HepG2 (cell line): ENCODE measurements at regions not wholly inside any gene's neighbourhood (a gene's known extent, or its start where the extent isn't known, plus 50 kb on each side); places are given as distances from the start of the nearest gene placed in this dataset.

Experiments
- ATAC-seq: fragments of 200-7000 bp; cut with Tn5 transposase; 3 replicates; pipeline ENCODE4 v1.9.1; 2020; ENCODE audit warnings: mild to moderate bottlenecking, moderate library complexity
- BruUV-seq: library from RNA; stranded (reverse); fragments of 400-500 nt; replicated peaks from 2 replicates; lab custom pipeline; 2021; lab: Mats Ljungman, UMichigan
- CTCF ChIA-PET: fragments of 300-600 bp; formaldehyde crosslinking; extraction: SDS; loops from one replicate; lab custom pipeline; 2021; ENCODE audit warnings: low total read pairs, inconsistent platforms, low intra/inter-chr PET ratio; lab: Yijun Ruan, JAX
- POLR2A ChIA-PET: fragments of 350-600 bp; sonication (Branson Sonifier 250); formaldehyde crosslinking; loops from one replicate; lab custom pipeline; 2020; ENCODE audit warnings: antibody characterized with exemption, inconsistent platforms; lab: Yijun Ruan, JAX
- DNase-seq: peaks from one replicate; pipeline ENCODE4 v3.0.0-alpha.2; 2015; ENCODE audit warnings: low spot score
- FAIRE-seq: peaks from 3 replicates; lab custom pipeline; 2011; peaks lifted over from hg19 to GRCh38; lab: Jason Lieb, UNC
- H2AFZ ChIP-seq: one replicate; pipeline ENCODE4 v1.6.1; 2011; ENCODE audit warnings: low read length, inconsistent platforms
- H3K27ac ChIP-seq: fragments of 300-600 bp; 3 replicates; pipeline ENCODE4 v1.8.0; 2011; ENCODE audit warnings: mixed run types, mild to moderate bottlenecking, mixed read lengths, low read length, inconsistent platforms; ENCODE audit not compliant: insufficient read depth; ENCODE audit errors: extremely low read length
- H3K27me3 ChIP-seq, 2 experiments: fragments of 200-600 bp in 1 of 2; 2 replicates in 1 of 2; 3 replicates in 1 of 2; pipeline versions ENCODE4 v1.6.0 to v1.8.0; 2011; ENCODE audit warnings: low read length in 2 of 2, mild to moderate bottlenecking in 2 of 2, moderate library complexity in 2 of 2, inconsistent platforms in 1 of 2; ENCODE audit not compliant: insufficient read depth in 2 of 2, control insufficient read depth in 1 of 2
- H3K36me3 ChIP-seq, 2 experiments: fragments of 200-600 bp in 1 of 2; replicated peaks in 1 of 2; 2 replicates in 1 of 2; 3 replicates in 1 of 2; pipeline versions ENCODE4 v1.5.1 to v1.8.0; 2011; ENCODE audit warnings: low read length in 2 of 2, inconsistent platforms in 1 of 2; ENCODE audit not compliant: insufficient read depth in 2 of 2, control insufficient read depth in 1 of 2
- H3K4me1 ChIP-seq: 2 replicates; pipeline ENCODE4 v1.5.1; 2012; ENCODE audit warnings: low read length, inconsistent platforms; ENCODE audit not compliant: insufficient read depth
- H3K4me2 ChIP-seq: 2 replicates; pipeline ENCODE4 v1.6.0; 2011; ENCODE audit warnings: low read depth, low read length, inconsistent platforms
- H3K4me3 ChIP-seq, 3 experiments: fragments of 200-600 bp in 1 of 3; sonication (generic), shearing (Covaris generic) in 1 of 3; replicated peaks in 1 of 3; 2 replicates each; pipeline ENCODE4 v1.5.1; 2011 to 2016; ENCODE audit warnings: low read length in 3 of 3, inconsistent platforms in 2 of 3, low read depth in 2 of 3, mild to moderate bottlenecking in 2 of 3, control low read depth in 1 of 3, mixed read lengths in 1 of 3; ENCODE audit not compliant: insufficient read depth in 1 of 3
- H3K79me2 ChIP-seq: one replicate; pipeline ENCODE4 v1.6.1; 2011; ENCODE audit warnings: low read length, inconsistent platforms; ENCODE audit not compliant: insufficient read depth
- H3K9ac ChIP-seq: 2 replicates; pipeline ENCODE4 v1.6.0; 2011; ENCODE audit warnings: mild to moderate bottlenecking, low read depth, low read length, inconsistent platforms; ENCODE audit not compliant: insufficient read depth
- H3K9me3 ChIP-seq: 2 replicates; pipeline ENCODE4 v1.5.1; 2012; ENCODE audit warnings: mild to moderate bottlenecking, low read length
- H4K20me1 ChIP-seq: 2 replicates; pipeline ENCODE4 v1.6.0; 2011; ENCODE audit warnings: inconsistent platforms, mild to moderate bottlenecking, low read length, moderate library complexity; ENCODE audit not compliant: insufficient read depth
- DPF2 ChIP-seq: sonication (generic); formaldehyde crosslinking; IDR thresholded peaks from 2 replicates; pipeline ENCODE4 v1.4.0; 2020; ENCODE audit warnings: mild to moderate bottlenecking, low read depth, missing genetic modification reagents, borderline replicate concordance
- ELF3 ChIP-seq: IDR thresholded peaks from 2 replicates; pipeline ENCODE4 v1.6.1; 2016; ENCODE audit warnings: missing genetic modification reagents, missing compliant biosample characterization
- FOXK2 ChIP-seq: fragments of 450-650 bp; IDR thresholded peaks from 2 replicates; pipeline ENCODE4 v1.6.1; 2016
- GABPB1 ChIP-seq: IDR thresholded peaks from 2 replicates; pipeline ENCODE4 v1.6.1; 2016; ENCODE audit warnings: mild to moderate bottlenecking, missing genetic modification reagents, moderate library complexity, missing compliant biosample characterization
- HDAC1 ChIP-seq: sonication (generic); formaldehyde crosslinking; IDR thresholded peaks from 2 replicates; pipeline ENCODE4 v1.5.1; 2020; ENCODE audit warnings: mild to moderate bottlenecking, missing genetic modification reagents
- HMGA1 ChIP-seq: sonication (generic); formaldehyde crosslinking; conservative IDR thresholded peaks from 2 replicates; pipeline ENCODE4 v1.4.0; 2020; ENCODE audit warnings: missing genetic modification reagents
- KLF9 ChIP-seq: IDR thresholded peaks from 2 replicates; pipeline ENCODE4 v1.6.1; 2016; ENCODE audit warnings: low read depth
- MED13 ChIP-seq: sonication (generic); formaldehyde crosslinking; IDR thresholded peaks from 2 replicates; pipeline ENCODE4 v1.5.0; 2020; ENCODE audit warnings: missing genetic modification reagents
- NRL ChIP-seq: sonication (generic); formaldehyde crosslinking; IDR thresholded peaks from 2 replicates; pipeline ENCODE4 v1.5.0; 2020; ENCODE audit warnings: missing genetic modification reagents, mild to moderate bottlenecking, moderate library complexity, borderline replicate concordance
- SMAD9 ChIP-seq: sonication (generic); formaldehyde crosslinking; IDR thresholded peaks from 2 replicates; pipeline ENCODE4 v1.5.1; 2020; ENCODE audit warnings: mild to moderate bottlenecking, missing genetic modification reagents
- SP5 ChIP-seq: IDR thresholded peaks from 2 replicates; pipeline ENCODE4 v1.6.1; 2016; ENCODE audit warnings: low read depth, borderline replicate concordance
- SRSF1 ChIP-seq: fragments of 200-400 bp; formaldehyde crosslinking; optimal IDR thresholded peaks from 2 replicates; pipeline ENCODE3; 2017; ENCODE audit warnings: mild to moderate bottlenecking, low read depth, low read length, moderate library complexity
- TEAD3 ChIP-seq: optimal IDR thresholded peaks from 2 replicates; pipeline ENCODE3; 2016; ENCODE audit warnings: borderline replicate concordance
- ZEB1 ChIP-seq: IDR thresholded peaks from 2 replicates; pipeline ENCODE4 v1.6.1; 2012; ENCODE audit warnings: mild to moderate bottlenecking, low read depth, inconsistent platforms; ENCODE audit not compliant: insufficient replicate concordance
- ZKSCAN5 ChIP-seq: sonication (generic); formaldehyde crosslinking; IDR thresholded peaks from 2 replicates; pipeline ENCODE4 v1.5.1; 2020; ENCODE audit warnings: mild to moderate bottlenecking, missing genetic modification reagents
- ZMYM2 ChIP-seq: sonication (generic); formaldehyde crosslinking; IDR thresholded peaks from 2 replicates; pipeline ENCODE4 v1.8.0; 2022; ENCODE audit warnings: mild to moderate bottlenecking, missing genetic modification reagents
- ZNF563 ChIP-seq: sonication (generic); formaldehyde crosslinking; IDR thresholded peaks from 2 replicates; pipeline ENCODE4 v1.8.0; 2022; ENCODE audit warnings: mild to moderate bottlenecking, moderate library complexity, missing genetic modification reagents
- ZNF841 ChIP-seq: sonication (generic); formaldehyde crosslinking; IDR thresholded peaks from 2 replicates; pipeline ENCODE4 v1.8.1; 2023; ENCODE audit warnings: missing genetic modification reagents, borderline replicate concordance
- WGBS: methylation state at CpG from one replicate; pipeline ENCODE4 v1.1.6; 2017; ENCODE audit warnings: low lambda C conversion rate; 5-methylcytosine and 5-hydroxymethylcytosine counted together
- in situ Hi-C: cut with HindIII; loops from 2 replicates; pipeline ENCODE4 v1.10.0; 2017; ENCODE audit warnings: low pct_unique_long_range_greater_than_20kb; ENCODE audit not compliant: extremely low pct_ligation_motif_present
- intact Hi-C: fragments of 100-400 bp; cut with micrococcal nuclease; formaldehyde crosslinking; loops from one replicate; pipeline ENCODE4 v1.10.0; 2022; ENCODE audit not compliant: unreplicated experiment

DNA sequence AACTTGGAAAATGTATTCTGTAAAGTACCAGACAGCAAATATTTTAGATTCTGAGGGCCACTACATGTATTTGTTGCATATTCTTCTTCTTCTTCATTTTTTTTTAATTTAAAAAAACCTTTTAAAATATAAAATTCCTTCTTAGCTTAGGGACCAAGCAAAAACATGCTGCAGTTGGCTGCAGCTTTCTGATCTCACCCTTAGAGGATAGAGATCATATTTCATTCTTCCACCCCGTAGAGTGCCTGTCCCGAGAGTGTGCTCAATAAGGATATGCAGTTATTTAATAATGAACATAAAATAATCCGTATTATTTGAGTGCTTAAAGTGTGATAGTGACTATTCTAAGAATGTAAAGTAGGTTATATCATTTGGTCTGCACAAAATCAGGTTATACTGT, 204.2 kb upstream of the CD180 start:
- Histone ChIP-seq H3K9ac (no peak overlapping the region), H2AFZ (no peak overlapping the region), H3K4me2 (no peak overlapping the region), H3K36me3 (no peaks in the 10 kb centered on the region), H3K79me2 (no peaks in the 10 kb centered on the region), H3K27ac (no peak overlapping the region), H3K27me3 (no peaks in the 10 kb centered on the region), H3K4me1 (no peaks in the 10 kb centered on the region), H3K9me3 (no peaks in the 10 kb centered on the region), H4K20me1 (no peaks in the 10 kb centered on the region), H3K4me3 (no peak overlapping the region)
- ATAC-seq (no peak), DNase-seq (no peak), FAIRE-seq (no peak)
- BruUV-seq = no TSS peak
- in situ Hi-C loops = no loop called here
- WGBS = 14% methylated on average over 3 of the region's 3 CpGs
- intact Hi-C loops = no loop called here
- ChIA-PET POLR2A (no interaction called here), CTCF (no interaction called here)
- TF ChIP-seq NRL (CRISPR knock-in tag) = no peak
- no peak for TF ChIP-seq GABPB1 (CRISPR knock-in tag)
- TF ChIP-seq HMGA1 (CRISPR knock-in tag) = no peak
- TF ChIP-seq ZKSCAN5 = no peak
- no peak for TF ChIP-seq SMAD9
- no peak for TF ChIP-seq SP5 (CRISPR knock-in tag)
- no peak for TF ChIP-seq FOXK2
- TF ChIP-seq ZMYM2 (CRISPR knock-in tag) = no peak
- TF ChIP-seq SRSF1 = no peak
- TF ChIP-seq ELF3 = no peak
- no peak for TF ChIP-seq TEAD3 (CRISPR knock-in tag)
- no peak for TF ChIP-seq DPF2 (CRISPR knock-in tag)
- no peak for TF ChIP-seq HDAC1
- no peak for TF ChIP-seq ZEB1
- no peak for TF ChIP-seq MED13 (CRISPR knock-in tag)
- TF ChIP-seq ZNF563 = no peak
- no peak for TF ChIP-seq KLF9 (CRISPR knock-in tag)
- TF ChIP-seq ZNF841 (CRISPR knock-in tag) = no peak
